ENCODE measurements at regions not wholly inside any gene's neighbourhood (a gene's known extent, or its start where the extent isn't known, plus 50 kb on each side); places are given as distances from the start of the nearest gene placed in this dataset.
A peak's percentile ranks its signal among the peaks of the same experiment; 100 is the strongest.

DNA sequence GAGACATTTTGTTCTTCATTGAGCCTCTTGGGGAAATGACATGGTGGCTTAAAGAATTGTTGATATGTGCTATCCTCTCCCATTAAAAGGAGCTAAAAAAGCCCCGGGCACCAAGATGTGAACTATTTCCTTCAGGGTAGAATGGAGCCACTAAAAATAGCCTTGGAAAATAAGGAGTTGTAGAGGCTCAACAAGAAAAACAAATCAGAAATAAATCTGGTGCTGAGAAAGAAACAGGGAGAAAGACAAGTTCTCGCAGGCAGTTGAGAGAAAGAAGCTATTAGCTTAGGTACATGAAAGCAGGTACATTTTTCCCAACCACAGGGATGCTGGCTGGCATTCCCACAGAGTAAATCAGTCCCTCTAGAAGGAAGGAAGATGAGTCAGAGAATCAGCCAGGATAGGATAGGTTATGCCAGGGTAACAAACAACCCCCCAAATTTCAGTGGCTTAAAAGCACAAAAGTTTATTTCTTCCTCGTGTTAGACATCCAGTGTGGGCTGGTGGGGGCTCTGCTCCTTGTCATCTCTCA lies 134.6 kb upstream of the ADRA1B start:
- TF ChIP-seq, protein P1, sequence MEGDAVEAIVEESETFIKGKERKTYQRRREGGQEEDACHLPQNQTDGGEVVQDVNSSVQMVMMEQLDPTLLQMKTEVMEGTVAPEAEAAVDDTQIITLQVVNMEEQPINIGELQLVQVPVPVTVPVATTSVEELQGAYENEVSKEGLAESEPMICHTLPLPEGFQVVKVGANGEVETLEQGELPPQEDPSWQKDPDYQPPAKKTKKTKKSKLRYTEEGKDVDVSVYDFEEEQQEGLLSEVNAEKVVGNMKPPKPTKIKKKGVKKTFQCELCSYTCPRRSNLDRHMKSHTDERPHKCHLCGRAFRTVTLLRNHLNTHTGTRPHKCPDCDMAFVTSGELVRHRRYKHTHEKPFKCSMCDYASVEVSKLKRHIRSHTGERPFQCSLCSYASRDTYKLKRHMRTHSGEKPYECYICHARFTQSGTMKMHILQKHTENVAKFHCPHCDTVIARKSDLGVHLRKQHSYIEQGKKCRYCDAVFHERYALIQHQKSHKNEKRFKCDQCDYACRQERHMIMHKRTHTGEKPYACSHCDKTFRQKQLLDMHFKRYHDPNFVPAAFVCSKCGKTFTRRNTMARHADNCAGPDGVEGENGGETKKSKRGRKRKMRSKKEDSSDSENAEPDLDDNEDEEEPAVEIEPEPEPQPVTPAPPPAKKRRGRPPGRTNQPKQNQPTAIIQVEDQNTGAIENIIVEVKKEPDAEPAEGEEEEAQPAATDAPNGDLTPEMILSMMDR (IDR thresholded peaks at IDR 0.05; ENCODE audit: insufficient read depth, low read depth, low read length, missing control alignments): no peak
- peak; percentile 79 for DNase-seq (ENCODE audit: low read depth)
- H3K4me3 ChIP-seq (ENCODE audit: low read length): no peak overlapping the region

DNA sequence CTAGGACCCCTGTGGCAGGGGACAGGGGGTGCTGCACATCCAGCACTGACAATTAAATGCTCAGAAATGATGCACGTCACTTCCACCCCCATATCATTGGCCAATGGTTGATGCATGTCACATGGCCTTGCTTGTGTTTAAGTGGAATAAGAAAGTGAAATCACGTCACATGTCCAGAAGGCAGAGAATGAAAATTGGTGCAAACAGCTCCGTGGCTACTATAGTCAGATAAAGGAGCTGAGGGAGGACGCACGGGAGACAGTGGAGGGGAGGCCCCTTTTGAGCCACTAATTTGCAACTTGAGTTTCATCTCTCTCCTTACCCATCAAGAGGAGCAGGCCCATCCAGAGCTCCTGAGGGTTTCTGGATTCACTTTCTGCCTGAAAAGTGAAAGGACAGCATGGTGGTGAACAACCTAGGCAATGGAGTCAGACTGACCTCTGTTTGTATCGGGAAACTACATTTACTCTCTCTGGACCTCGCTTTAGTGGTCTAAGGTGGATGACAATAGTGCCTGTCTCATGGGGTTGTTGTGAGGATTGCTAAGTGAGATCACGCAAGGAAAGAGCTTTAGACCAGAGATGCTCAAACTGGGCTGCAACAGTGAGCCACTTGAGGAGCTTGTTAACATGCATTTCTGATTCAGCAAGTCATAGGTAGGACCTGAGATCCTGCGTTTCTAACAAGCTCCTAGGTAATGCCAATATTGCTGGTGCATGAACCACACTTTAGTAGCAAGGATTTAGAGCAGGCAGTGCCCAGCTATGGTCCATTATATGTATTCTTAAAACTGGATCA lies 133.9 kb upstream of the ADRA1B start:
- DNase-seq (ENCODE audit: low read depth): no peak
- TF ChIP-seq, protein P1 (IDR thresholded peaks at IDR 0.05; ENCODE audit: insufficient read depth, low read depth, low read length, missing control alignments): no peak
- H3K4me3 ChIP-seq (ENCODE audit: low read length): no peak overlapping the region

DNA sequence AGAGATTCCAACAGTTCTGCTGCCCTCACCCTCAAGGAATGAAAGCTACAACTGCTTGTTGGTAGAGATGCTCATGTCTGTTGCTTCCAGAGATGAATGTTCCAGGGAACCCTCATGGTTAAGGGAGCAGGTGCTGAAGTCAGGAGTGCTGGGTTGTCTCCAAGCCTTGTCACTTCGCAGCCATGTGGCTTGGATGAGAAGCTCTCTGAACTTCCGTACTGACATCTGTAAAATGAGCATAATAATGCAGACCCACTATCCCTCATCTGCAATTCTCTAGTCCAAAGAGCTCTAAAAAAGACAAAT lies 133.3 kb upstream of the ADRA1B start:
- DNase-seq (ENCODE audit: low read depth): no peak

DNA sequence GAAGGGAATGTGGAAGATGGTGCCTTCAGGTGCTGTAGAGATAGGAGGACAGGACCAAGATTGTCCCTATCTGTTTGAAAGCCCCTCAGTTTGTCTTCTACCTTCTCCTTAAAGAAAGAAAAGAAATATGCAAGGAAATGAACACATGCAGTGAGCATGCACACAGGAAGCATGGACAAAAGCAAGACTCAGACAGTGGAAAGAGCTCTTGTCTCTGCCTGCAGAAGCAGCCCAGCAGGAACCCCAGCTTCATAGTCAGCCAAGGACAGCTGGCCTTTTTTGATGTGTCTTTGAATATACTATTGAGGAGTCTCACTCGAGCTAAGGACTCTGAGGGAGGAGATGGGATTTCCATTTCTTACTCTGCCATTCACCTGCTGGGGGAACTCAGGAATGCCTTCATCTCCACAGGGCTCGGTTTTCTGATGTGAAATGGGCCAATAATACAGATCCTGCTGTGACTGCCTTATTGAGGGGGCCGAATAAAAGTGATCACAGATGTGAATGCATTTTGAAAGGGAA lies 132.5 kb upstream of the ADRA1B start:
- TF ChIP-seq, protein P1 (IDR thresholded peaks at IDR 0.05; ENCODE audit: insufficient read depth, low read depth, low read length, missing control alignments): no peak
- DNase-seq (ENCODE audit: low read depth): peak; percentile 47
- no peak overlapping the region for H3K4me3 ChIP-seq (ENCODE audit: low read length)

More for the DNA sequence above, 133.3 kb upstream of the ADRA1B start:
- TF ChIP-seq, protein P1 (IDR thresholded peaks at IDR 0.05; ENCODE audit: insufficient read depth, low read depth, low read length, missing control alignments): no peak
- H3K4me3 ChIP-seq (ENCODE audit: low read length): no peak overlapping the region

DNA sequence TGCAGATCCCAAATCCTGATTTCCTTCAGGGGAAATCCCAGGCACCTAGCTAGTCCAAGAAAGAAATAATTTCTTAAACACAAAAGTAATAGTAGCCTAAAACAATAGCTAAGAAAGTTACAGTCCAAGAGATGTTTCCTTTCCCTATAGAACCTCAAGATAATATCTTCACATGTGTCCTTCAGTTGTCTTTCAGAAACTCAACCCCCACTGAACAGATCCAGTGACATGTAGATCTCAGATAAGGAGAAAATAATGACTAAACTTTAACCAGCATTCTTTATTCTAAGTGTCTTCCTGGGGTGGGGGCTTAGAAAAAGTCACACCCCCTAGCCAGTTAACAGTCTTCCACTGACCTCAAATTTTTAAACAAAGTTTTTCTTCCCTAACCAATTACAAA lies 131.3 kb upstream of the ADRA1B start:
- DNase-seq (ENCODE audit: low read depth): no peak
- no peak overlapping the region for H3K4me3 ChIP-seq (ENCODE audit: low read length)
- TF ChIP-seq, protein P1 (IDR thresholded peaks at IDR 0.05; ENCODE audit: insufficient read depth, low read depth, low read length, missing control alignments): no peak

DNA sequence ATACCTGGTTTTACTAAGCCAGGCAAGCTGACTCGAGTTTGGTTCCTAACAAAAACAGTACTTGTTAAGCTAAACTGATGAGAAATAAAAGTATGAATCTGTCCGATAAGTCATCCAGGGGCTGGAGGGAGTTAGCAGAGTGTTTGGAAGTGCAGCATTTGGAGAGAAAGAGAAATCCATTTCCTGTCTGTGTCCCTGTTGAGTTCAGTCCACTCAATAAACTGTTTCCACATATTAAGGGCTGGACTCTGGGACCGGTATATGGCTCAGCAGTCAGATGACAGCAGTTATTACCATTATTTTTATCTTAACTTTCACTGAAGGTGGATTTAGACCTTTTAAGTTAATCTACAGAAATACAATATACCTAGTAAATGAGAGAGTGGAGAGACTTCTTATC lies 130.6 kb upstream of the ADRA1B start:
- H3K4me3 ChIP-seq (ENCODE audit: low read length): no peak overlapping the region
- TF ChIP-seq, protein P1 (IDR thresholded peaks at IDR 0.05; ENCODE audit: insufficient read depth, low read depth, low read length, missing control alignments): no peak
- no peak for DNase-seq (ENCODE audit: low read depth)
